Uterus (tissue), 2 donors: ENCODE measurements at regions not wholly inside any gene's neighbourhood (a gene's known extent, or its start where the extent isn't known, plus 50 kb on each side); places are given as distances from the start of the nearest gene placed in this dataset.

Source experiments
- CTCF ChIP-seq, 4 experiments: fragments of 200-600 bp in 2 of 4; fragments of 450-650 bp in 2 of 4; sonication (generic) in 2 of 4; IDR thresholded peaks; one replicate each; pipeline ENCODE4 v1.5.1; 2016 to 2019; ENCODE audit warnings: antibody characterized with exemption in 4 of 4, mild to moderate bottlenecking in 2 of 4, moderate library complexity in 1 of 4
- POLR2A ChIP-seq, 2 donors: fragments of 450-650 bp; IDR thresholded peaks; one replicate each; pipeline ENCODE4 v1.6.1; 2016; ENCODE audit warnings: antibody characterized with exemption in 2 of 2, mild to moderate bottlenecking in 1 of 2, moderate library complexity in 1 of 2

- no peak for TF ChIP-seq CTCF (IDR thresholded peaks at IDR 0.05)
- no peak for TF ChIP-seq POLR2A (IDR thresholded peaks at IDR 0.05)
These were observed 101.9 kb upstream of the HABP2 start for GRCh38 chr10:113450906-113451305.
